ENCODE measurements at regions not wholly inside any gene's neighbourhood (a gene's known extent, or its start where the extent isn't known, plus 50 kb on each side); places are given as distances from the start of the nearest gene placed in this dataset.

DNA sequence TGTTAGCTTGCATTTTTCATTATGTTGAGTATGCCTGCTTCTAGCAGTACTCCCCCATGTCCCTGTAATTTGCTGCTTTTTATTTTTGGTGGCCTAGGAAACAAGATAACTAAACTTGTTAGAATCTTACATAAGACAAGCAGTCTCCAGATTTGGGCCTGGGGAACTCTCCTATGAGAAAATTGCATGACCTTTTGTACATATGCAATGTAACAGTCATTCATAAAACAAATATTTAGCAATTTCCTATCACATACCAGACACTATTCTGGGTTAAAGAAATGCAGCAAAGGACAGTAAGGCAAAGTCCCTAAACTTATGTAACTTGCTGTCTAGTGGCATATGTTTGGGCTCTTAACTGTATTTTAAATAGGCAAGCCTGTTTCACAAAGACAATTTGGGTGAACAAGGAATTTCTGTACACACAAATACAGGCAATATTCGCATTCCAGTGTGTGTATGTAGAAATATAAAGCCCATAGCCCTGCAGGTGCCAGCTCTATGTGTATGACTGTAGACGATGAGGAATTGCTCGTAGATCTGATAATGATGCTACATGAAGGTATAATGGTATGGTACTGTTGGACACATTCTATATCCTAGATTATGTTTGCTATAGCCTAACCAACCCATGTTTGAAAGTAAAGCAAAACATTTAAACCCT is 305.2 kb upstream of the CITED2 start:
- no peak for DNase-seq (ENCODE audit: low read depth in 2 of 2)

DNA sequence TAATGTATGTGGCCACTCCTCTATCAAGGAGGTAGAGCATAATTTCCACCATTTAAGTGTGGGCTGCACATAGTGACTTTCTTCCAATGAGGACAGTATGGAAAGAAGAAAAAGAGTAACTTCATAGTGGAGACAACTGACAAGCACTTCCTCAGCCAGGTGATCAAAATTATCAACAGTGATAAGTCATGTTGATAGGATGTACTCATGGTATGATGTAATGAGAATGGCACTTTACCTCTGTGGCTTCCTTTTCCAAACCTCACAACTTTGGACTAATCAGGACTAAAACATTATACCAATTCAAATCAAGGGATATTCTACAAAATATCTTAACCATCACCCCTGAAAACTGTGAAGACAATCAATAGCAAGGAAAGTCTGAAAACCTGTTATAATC is 302.3 kb upstream of the CITED2 start:
- DNase-seq (ENCODE audit: low read depth in 2 of 2): no peak

DNA sequence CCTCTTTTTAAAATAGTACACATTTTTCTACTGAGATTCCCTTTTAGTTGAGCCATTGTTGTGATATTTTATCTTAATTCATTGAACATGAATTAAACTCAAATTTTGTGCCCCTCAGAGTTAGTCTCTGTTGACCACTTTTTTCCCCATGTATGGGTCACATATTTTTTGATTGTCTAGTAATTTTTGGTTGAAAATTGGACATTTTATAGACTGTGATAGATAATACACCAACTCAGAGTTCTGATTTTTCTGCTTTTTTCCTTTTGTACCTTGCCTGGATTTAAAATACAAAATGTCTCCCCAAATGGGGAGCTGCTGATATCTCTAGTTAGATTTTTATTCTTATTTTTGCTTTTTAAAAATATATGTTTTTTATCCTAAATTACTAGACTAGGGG is 291.8 kb upstream of the CITED2 start:
- no peak for DNase-seq (ENCODE audit: low read depth in 2 of 2)

DNA sequence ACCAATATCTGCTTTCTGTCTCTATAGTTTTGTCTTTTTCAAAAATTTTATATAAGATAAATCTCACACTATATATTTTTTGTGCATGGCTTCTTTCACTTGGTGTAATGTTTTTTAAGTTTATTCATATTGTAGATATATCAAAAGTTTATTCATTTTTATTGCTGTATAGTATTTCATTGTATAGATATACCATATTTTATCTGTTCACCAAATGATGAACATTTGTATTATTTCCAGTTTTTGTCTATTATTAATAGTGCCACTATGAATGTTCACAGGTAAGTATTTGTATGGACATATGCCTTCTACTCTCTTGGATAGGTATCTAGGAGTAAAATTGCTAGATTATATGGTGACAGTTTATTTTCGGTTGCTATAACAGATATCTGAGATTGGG is 289.5 kb upstream of the CITED2 start:
- DNase-seq (ENCODE audit: low read depth in 2 of 2): no peak

DNA sequence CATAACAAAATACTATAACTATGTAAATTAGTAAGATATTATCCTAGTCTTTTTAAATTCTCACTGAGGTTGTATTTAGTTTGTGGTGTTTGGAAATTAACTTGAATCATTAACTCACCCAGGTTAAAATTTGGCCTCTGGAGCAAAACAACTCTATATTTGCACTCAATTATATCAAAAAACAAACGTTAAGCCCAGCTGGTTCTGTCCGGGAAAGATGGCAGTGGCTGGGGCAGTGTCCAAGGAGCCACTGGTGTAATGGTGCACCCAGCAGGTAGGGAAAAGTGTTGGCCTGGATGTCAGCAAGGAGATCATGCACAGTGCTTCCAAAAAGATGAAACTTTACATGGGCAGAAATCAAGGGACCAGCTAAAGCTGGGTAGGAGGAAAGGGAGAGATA is 285.3 kb upstream of the CITED2 start:
- no peak for DNase-seq (ENCODE audit: low read depth in 2 of 2)

DNA sequence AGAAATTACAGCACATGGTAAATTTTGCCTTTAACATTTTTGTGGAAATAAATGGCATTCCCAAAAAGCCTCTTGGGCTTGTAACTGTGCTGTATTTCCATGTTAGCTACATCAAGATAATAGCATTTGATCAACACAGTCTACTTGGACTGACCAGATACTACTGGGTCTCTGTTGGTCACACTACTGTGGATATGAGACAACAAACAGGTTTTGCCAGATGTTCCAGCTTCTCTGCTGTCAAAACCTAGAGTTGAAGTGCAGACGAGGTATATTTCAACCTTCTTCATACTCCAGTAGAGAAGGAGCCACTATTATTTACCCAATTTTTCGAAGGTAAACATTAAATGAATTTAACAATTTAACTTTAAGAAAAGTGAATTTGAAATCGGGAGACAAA is 284.7 kb upstream of the CITED2 start:
- DNase-seq (ENCODE audit: low read depth in 2 of 2): no peak

DNA sequence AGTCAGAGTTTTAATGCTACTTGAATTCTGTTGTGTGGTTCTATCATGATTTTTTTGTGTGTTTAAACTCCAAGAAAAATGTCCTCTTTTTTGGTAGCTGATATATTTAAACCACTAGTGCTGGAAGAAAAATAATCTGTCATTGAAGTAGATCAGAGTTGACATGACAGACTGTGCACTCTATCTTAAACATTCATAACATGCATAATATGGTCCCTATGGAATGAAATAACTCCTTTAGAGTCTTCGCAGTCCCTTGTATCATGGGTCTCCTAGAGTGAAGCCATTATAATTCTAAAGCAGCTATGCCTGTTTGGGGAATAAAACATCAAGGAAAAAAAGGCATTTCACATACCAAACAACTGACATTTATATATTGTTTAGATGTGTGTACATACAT is 282.7 kb upstream of the CITED2 start:
- no peak for DNase-seq (ENCODE audit: low read depth in 2 of 2)

DNA sequence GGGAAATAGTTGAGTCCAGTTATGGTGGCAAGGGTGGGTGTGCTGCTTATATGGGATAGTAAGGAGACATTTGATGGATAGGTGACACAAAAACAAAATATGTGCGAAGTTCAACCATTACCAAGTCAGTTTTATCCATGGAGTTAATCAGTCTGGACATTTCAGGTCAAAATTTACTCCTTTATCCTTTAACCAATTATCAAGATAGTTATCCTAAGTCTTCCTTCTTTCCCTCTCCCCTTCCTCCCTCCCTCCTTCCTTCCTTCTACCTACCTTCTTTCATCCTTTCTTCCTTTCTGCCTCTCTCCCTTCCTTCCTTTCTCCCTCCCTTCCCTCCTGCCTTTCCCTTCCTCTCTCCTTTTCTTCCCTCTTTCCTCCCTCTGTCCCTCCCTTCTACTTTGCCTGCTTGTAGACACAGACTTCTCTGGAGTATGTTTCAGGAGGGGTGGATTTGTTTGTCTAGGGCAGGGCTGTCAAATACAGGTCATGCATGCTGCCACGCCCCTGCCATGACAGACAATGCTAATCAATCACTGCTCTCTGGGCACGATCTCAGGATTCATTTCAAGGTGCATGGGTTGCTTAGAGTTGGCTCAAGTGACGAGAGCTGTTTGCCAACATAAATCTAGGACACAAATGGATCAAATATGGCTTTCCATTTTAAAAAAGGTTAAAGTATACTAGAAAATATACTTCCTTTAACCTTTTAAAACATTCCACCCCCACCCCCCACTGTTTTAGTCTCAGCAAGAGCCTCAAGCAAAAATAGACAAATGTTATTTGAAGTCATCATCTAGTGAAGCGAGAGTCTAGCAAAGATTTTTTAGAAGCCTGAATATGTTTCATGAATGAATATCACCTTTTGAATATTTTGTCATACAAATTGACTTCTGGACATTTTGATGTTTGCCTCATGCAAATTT is 281.6 kb upstream of the CITED2 start:
- DNase-seq (ENCODE audit: low read depth in 2 of 2): no peak

DNA sequence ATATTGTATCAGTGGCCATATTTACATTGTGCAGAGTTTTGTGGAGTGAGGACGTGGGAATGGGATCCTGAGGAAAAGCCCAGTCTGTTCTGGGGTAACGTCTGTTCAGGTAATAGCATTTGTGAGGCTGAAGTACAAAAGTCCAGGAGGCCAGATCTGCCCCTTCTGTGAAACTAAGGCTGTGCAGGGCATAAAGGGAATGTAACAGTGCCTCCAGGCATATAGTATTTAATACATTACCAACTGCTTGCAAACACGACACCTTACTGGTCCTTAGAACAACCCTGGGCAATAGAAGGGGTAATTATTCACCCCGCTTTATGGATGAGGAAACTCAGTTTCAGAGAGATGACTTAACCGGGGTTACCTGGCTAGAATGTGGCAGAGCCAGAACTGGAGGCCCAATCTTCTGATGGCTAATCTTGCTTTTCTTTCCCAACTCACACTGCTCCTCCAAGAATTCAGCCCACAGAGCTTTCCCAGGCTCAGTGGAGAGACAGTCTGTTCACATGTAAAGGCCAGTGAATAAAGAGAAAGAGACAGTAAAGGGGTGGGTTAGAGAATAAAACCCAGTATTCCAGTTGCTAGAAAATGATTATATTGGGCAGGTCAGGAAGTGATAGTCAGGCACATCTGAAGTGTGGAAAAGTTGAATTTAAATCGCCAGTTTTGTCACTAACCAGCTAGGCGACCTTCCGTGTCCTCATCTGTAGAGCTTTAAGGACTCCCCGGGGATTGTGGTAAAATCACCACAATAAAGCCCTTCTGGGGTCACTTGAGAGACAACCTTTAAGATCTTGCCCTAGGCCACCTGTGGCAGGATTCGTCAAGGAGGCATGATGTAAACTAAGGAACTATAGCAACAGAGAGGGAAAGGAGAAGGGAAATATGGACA is 280.7 kb upstream of the CITED2 start:
- no peak for DNase-seq (ENCODE audit: low read depth in 2 of 2)

DNA sequence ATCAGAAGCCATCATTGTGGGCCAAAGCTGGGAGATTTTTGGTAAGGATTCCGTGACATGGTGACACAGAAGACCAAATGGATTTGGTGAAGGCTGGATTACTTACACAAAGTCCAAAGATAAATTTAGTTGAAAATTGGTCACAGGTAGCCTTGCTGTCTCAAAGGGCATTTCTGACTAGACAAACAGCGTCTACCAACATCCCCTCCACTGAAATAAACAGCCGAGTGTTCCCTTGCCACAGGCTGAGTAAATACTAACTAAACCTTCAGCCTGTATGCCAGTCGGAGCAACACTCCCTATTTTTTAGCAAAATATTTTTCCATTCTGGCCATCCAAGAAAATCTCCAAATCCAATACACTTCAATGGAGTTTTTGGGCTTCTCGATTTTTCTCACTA is 279.9 kb upstream of the CITED2 start:
- DNase-seq (ENCODE audit: low read depth in 2 of 2): no peak

DNA sequence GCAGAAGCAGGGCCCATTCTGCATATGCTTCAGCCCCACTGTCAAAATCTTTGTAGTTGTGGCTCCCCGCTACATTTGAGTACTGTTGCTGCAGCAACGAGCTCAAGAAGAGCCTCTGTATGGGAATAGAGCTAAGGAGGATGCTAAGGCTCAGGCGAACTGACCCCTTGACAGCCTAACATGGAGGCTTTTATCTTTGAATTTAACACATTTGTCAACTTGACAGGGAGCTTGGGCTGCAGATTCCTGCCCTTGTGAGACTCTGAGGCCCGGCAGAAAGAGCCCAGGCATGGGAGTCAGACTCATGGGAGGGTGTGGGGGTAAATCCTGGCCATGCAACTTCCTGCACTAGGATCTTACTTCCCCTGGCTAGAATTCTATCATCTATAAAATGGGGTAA is 278.7 kb upstream of the CITED2 start:
- no peak for DNase-seq (ENCODE audit: low read depth in 2 of 2)

DNA sequence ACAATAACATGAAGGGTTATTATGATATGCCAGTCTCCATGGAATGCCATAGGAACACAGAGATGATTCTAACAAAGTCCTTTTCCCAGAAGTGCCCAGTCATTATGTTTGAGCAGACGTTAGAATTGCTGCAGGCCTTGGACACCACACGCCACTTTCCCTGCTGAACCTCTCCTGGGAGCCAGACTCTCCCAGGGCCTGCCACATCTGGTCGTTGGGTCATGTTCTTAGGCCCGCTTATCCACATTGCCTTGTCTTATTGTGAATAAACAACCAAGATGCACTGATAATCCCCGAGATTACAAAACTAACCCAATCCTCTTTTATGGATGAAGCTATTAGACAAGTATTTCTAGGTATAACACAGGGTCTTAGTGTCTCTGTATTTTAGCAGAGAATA is 276.5 kb upstream of the CITED2 start:
- no peak for DNase-seq (ENCODE audit: low read depth in 2 of 2)

DNA sequence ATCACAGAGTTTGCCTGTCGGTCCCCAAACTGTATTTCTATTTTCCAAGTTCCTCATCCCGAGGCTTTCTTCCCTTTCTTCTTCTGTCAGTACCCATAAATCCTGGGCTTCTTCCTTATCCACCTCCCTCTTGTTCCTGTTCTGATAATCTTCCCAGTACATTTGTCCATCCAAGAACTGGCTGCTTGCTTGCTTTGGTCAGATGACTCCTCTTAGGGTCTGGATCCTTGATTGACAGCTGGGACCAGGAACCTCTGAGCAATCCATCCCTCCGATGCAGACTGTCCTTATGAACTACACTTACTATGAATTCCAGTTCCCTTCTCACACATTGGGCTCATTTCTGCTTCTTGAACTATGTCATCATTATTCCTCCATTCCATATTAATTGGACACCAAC is 275.3 kb upstream of the CITED2 start:
- no peak for DNase-seq (ENCODE audit: low read depth in 2 of 2)

DNA sequence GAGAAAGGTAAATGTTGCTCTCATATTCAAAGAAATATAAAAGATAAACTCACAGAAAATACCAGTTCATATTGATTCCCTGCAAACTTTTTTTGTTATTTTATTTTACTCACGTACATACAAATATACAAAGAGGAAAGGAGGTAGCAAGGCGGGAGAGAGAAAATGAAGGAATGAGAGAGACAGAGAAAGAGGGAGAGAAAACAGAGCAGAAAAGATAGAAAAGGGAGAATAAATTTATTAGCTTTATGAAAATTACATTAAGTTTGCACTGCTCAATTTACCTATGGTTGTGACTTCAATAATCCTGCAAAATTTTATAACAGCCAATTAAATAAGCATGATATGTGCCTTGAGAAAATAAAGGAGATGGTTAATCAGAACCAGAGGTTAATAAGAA is 274.7 kb upstream of the CITED2 start:
- DNase-seq (ENCODE audit: low read depth in 2 of 2): no peak

DNA sequence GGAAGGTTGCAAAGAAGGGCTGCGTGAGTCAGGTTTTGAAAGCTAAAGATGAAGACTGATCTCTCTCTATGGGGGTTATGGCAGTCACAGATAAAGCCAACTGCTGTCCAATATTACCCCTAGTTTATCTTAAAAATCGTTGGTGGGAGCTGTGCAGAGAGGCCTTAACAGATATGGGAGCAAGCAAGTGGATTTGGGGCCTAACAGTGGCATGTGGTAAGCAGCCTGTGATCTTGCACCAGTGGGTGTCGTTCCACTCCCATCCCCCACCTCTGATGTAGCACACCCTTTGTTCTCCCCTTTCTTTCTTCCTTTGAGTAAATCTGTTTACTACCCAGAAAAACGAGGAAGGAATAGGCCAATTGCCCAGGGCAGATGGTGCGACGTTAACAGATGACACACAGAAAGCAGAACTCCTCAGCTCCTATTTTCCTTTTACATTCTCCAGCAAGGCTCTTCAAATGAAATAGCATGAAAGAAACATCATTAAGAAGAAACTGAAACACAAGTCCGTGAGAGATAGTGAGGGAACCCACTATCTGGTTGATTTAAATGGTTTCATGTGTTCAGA is 274.1 kb upstream of the CITED2 start:
- DNase-seq (ENCODE audit: low read depth in 2 of 2): no peak

DNA sequence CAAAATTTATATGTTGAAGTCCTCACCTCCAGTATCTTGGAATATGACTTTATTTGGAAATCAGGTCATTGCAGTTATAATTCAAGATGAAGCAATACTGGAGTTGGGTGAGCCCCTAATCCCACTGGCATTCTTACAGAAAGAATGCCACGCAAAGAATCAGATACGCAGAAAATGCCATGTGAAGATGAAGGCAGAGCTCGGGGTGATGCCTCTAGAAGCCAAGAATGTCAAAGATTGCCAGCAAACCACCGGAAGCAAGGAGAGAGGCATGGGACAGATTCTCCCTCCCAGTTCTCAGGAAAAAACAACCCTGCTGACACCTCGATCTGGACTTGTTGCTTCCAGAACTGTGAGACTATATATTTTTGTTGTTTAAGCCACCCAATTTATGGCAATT is 273.4 kb upstream of the CITED2 start:
- no peak for DNase-seq (ENCODE audit: low read depth in 2 of 2)

DNA sequence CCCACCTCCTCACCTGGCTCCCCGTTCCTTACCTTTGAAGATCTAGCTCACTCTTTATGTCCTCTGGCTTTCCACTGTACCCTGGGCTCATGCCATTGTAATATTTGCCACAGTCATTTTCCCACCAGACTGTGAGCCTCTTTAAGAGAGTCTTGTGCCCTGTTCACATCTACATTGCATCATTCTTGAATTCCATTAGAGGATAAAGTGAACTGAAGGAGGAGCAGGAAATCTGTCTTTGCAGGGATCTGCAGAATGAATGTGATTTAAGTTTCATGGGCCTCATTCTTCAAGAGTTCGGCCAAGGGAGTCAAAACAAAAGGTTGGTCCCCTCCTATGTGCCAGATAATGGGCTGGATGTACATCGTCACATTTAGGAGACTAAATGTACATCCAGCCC is 272.6 kb upstream of the CITED2 start:
- no peak for DNase-seq (ENCODE audit: low read depth in 2 of 2)

DNA sequence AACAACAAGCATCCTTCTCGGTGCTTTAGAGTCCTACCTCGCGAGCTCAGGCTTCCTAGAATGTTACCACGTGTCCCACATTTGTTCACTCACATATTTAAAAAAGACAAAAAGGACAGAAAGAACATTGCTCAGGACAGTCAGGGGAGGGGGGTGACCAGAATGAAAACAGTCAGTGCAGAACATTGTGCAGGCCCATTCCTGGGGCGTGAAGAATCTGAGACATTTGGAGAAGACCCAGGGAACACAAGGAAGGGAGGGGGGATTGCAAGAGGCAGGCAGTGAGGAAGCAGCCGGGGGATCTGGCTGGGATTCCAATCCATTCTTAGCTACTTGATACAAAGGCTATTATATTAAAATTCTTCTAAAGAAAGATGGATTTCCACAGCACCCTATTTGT is 270.4 kb upstream of the CITED2 start:
- no peak for DNase-seq (ENCODE audit: low read depth in 2 of 2)

DNA sequence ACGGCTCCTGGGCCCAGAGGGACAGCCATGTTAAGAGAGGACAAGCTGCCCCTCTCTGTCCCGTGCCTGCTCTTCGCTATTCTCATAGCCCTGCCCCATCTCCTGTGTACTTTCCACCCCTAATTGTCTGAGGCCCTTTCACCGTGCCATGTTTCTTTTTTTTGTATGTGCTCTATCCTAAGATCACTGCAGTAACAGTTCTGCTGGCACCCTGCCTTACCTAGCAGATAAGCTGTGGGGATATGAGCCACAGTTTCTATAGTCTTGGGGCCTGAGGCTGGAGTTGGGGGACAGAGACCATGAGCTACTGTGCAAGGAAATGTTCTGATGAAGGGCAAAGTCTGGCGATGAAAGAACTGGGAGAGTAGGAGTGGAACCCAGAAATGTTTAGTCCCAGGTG is 269.5 kb upstream of the CITED2 start:
- no peak for DNase-seq (ENCODE audit: low read depth in 2 of 2)

DNA sequence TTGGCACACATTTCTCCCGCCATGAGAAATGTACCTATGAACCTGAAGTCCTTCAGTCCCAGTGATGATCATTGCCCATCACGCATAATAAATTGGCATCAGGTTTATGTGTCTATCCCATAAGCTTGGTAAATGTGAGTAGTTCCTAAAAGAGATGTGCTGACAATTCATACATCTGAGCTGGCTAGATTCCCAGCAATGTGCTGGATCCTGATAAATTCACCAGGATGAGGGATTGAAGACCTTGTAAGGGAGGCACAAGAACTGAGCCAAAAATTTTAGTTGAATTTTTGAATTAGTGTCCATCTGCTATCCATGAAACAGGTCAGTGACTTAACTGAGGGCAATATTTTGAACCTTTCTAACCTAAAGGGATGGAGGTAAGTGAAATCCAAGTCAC is 267.9 kb upstream of the CITED2 start:
- DNase-seq (ENCODE audit: low read depth in 2 of 2): no peak

DNA sequence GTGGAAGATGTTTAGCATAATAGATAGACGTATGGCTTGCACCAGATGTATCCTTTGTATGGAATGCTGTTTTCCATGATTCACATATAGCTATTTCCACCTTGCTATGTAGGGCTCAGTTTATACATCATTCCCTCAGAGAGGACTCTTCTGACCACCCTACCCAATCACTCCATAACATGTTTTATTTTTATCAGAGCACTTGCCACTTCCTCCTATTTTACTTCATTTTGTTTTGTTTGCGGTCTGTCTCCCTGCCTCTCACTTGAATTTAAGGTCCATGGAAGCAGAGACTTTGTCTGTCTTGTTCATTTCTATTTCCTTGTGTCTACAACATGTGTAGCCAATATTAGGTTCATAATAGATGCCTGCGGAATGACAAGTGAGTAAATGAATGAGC is 266.9 kb upstream of the CITED2 start:
- DNase-seq (ENCODE audit: low read depth in 2 of 2): no peak

DNA sequence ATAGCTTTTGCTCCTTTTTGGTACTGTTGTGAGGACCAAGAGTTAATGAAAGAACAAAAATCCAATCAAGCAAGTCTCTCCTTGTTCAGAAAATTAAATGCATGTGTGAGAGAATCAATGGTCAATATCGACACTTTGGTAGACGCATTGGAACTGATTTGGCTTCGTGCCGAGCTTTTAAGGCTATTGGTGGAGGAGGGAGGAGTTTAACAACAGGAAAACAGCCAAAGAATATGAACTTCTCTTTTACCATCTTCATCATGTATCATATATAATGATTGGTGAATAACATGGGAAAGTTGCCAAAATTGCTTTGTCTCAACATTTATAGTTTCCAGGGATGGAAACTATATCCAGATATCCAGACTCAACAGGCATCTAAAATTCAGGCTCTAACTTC is 266.5 kb upstream of the CITED2 start:
- no peak for DNase-seq (ENCODE audit: low read depth in 2 of 2)
